GM18505 (cell line): ENCODE measurements at regions not wholly inside any gene's neighbourhood (a gene's known extent, or its start where the extent isn't known, plus 50 kb on each side); places are given as distances from the start of the nearest gene placed in this dataset.

Source experiments
- ATAC-seq: cut with Tn5 transposase; IDR thresholded peaks from one replicate; pipeline ENCODE4 v1.9.1; 2021; ENCODE audit not compliant: unreplicated experiment
- POLR2A ChIP-seq: IDR thresholded peaks from 4 replicates; pipeline ENCODE4 v1.6.1; 2011; ENCODE audit warnings: borderline replicate concordance; ENCODE audit not compliant: insufficient read depth, insufficient read length; ENCODE audit errors: extremely low read depth

DNA sequence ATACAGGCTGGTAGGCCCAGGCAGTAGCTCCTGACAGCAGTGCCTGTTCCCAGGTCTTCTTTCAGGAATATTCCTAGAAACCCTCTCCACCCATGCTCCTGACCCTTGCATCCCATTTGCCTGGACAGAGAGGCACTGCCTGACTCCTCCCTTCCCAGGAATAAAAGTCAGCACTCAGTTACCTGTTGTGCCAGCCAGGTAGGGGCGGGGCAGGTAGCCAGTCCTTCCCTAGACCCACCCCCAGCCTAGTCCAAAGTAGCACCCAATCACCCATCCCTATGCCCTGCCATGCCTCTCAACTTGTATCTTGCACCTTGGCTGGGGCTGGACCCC is 129.9 kb downstream of the MRPL14 start:
- ATAC-seq: no peak
- TF ChIP-seq POLR2A: no peak

DNA sequence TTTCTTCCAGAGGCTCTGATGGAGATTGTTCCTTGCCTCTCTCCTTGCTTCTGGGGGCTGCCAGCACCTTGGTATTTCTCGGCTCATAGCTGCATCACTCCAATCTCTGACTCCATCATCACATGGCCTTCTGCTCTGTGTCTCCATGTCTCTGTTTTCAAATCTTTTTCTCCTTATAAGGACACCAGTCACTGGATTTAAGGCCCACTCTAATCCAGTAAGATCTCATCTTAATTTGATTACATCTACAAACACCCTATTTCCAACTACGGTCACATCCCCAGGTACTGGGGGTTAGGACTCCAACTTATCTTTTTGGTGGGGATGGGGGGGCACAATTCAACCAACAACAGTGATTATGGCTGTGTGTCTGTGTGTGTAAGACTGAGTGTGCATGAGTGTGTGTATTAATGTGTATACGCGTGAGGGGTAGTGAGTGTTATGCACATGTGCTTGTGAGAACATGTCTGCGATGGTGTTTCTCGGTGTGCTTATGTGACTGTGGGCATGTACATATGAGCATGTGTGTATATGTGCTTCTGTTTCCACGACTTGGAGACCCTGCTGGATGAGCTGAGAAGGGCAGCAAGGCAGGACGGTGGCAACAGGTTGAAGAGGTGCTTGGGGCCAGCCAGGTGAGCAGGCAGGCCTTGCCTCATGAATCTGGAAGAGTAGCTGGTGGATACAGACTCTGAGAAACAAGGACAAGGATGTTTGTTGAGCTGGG is 130.5 kb downstream of the MRPL14 start:
- ATAC-seq: no peak
- no peak for TF ChIP-seq POLR2A

DNA sequence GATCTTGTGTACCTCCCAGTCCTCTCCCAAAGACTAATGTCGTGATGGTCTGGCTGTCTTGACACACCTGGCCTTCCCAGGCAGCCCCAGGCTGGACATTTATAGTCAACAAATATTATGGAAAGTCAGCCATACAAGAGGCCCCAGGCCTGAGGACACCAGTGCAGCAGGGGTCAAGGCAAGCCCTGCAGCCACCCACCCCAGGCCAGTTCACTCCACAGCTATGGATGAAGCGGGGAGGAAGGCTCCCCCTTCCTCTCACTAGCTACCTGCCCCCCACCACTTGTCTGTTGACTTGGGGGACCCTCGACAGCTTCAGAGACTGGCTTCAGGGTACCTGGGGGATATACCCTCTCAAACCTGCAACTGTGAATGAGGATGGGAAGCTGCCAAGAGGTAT is 132.1 kb downstream of the MRPL14 start:
- ATAC-seq: no peak

DNA sequence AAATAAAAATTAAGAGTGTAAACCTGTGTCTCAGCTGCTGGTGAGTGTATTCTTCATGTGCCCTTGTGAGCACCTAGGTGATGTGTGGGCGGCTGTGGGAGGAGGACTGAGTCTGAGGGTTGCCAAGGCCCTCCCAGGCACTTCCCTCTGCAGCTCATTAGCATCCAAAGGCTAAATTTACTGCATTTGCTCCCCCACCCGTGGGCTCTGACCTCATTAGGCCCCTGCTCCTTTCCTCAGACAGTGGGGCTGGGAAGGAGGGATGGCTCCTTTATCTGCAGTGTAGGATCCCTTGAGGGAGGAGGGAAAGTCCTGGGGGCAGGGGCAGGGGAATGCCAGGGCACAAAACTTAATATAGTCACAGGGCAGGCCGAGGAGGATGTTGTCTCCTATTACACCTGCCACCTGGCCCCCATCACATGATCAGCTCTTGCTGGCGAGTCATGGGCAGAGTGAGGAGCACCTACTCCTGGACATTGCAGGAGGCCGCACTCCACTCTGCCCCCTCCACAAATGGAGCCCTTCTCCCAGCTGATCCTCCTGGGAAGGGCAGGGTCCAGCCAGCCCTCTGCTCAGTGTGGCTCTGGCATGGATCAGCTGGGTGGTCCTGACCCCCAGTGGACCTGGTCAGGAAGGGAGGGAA is 133.2 kb downstream of the MRPL14 start:
- ATAC-seq: no peak
- TF ChIP-seq POLR2A: no peak

More for the DNA sequence above, 132.1 kb downstream of the MRPL14 start:
- no peak for TF ChIP-seq POLR2A

DNA sequence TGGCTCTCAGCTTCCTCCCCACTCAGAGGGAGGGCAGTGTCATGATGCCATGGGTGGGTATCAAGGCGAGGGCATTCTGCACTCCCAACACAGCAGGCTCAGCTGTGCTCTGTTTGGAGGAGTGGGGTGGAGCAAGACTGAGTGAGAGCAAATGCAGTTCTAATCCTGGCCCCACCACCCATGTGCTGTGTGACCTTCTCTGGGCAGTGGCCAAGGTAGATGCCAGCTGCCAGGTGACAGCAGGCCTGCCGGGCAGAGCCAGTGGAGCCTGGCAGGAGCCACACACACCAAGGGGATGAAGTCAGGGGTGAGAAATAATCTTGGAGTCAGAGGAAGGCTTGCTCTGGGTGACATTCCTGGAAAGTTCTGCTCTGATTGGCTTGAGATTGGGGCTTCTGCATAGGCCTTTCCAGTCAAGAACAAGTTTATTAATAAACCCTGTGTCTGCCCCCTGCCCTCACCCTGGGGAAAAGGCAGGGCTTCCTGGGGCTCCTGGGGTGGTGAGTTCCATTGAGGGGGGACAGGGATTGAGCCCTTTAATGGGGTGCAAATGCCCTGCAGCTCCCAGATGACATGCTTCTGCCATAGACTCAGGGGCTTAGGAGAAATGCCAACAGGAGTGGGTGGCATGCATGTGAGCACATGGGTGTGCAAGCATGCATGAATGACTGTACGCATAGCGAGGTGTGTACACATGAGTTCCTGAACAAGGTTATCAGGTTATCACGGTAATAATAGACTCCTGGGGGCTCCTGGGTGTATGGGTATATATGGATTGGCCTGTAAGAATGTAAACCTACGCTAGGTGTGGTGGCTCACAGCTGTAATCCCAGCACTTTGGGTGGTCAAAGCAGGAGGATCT is 134.2 kb downstream of the MRPL14 start:
- TF ChIP-seq POLR2A: no peak
- ATAC-seq: no peak

DNA sequence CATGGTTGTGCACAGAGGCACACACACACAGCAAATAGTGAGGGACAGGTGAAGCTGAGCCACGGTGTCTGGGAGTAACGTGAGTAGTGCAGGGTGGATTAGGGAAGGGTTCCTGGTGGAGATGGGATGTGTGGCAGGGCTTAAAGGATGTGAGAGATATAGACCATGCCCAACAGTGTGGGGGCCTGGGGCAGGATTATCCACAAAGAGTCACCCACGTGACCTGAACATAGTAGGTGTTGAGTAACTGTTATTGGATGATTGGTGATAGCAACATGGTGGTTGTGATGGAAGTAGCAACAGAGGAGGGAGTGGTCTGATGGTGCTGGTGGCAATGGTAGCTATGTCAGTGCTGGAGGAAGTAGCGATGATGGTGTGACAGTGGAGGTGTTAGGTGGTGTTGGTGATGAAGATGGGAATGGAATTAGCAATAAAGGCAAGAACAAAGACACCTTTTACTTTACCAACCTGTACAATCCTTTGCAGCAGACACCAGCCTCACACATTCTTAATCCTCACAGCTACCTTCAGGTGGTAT is 135.1 kb downstream of the MRPL14 start:
- ATAC-seq: no peak
- TF ChIP-seq POLR2A: no peak

DNA sequence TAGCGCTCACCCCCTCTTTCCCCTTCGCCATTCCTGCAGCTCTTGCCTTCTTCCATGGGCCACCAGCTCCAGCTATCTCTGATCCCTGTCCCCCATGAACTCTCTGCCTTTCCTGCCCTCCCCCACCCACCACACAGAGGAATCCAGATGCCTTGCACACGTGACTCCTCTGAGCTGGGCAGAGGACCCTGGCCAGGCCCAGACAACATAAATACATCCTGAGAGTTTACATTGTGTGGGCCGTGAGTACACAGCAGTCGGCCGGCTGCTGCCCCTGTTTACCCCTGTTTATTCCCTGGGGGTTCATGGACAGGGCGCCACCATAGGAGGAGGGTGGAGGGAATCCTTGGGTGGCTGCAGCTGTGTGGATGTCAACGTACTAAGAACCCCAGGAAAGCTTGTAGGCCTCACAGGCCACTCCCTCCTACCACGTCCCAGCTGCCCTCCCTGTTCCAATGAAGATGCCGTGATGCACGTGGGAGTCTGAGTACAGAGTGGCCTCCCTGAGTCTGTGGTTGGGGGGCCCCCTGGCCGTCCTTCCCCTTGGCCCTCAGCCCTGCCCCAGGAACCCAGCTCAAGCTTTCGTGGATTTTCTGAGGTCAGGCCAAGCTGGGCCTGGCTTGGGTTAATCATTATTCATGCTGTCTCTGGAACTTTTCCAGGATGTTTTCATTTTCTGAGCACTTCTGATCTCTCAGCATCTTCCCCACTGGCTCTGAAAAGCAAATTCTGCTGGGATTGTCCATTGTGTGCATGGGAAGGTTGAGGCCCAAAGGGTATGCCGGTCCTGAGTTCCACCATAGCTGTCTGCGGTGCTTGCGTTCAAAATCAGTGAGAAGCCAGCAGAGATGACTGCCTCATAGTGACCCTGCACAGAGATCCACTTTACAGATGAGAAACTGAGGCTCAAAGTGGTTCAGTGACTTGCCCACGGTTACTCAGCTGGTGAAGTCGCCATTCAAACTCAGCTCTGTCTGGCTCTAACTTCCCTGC is 136.3 kb downstream of the MRPL14 start:
- TF ChIP-seq POLR2A: no peak
- no peak for ATAC-seq

DNA sequence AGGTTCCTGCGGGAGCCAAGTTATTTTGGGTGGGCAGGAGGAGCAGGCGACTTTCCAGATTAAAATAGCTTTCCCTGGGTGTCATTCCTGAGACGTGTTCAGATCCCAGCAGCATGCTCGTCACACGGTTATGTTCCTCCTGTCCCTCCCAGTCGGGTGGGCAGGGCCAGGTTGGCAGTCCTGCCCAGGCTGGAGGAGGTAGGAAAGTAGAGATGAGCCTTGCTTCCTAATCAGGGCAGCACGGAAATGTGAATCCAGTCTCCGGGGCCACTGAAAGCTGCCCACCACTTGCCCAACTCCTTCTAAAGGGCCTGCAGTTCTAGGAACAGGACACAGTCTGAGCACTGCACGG is 137.0 kb downstream of the MRPL14 start:
- no peak for TF ChIP-seq POLR2A
- ATAC-seq: no peak

DNA sequence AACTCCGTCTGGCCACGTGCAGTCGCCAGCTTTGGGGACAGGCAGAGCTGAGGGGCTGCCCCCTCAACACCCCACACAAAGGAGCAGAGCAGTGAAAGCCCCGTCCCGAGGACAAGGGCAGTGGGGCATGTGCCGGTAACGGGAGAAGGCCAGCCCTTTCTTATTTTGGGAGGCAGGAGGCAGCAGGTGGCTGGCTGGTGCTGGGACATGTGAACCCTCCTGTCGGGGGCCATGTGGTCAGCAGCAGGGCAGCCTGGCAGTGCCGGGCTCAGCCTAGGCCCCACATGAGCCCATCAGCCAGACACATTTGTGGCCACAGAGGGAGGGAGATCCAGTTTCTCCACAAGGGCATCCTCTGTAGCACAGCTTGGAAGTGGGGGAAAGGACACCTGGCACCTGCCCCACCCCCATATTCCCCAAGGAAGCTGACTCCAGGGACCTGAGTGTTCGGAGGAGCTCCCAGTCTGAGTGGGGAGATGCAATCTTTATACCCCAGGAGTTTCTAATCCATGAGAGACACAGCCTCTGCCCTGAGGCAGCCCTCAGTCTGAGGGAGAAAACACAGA is 137.6 kb downstream of the MRPL14 start:
- TF ChIP-seq POLR2A: no peak

DNA sequence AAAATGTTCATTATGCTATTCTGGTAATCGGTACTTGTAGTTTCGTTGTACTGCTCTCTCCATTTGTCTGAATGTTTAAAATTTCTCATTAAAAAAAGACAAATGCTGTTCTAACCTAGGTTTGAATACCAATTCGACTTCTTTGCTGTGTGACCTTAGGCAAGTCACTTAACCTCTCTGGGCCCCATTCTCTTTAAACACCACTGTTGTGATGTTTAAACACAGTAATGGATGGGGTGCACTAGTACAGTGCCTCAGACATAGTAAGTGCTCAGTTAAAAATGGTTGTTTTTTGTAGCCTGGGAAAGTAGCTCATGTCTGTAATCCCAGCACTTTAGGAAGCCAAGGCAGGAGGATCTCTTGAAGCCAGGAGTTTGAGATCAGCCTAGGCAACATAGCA is 138.5 kb downstream of the MRPL14 start:
- ATAC-seq: no peak
- TF ChIP-seq POLR2A: no peak

More for the DNA sequence above, 137.6 kb downstream of the MRPL14 start:
- no peak for ATAC-seq

DNA sequence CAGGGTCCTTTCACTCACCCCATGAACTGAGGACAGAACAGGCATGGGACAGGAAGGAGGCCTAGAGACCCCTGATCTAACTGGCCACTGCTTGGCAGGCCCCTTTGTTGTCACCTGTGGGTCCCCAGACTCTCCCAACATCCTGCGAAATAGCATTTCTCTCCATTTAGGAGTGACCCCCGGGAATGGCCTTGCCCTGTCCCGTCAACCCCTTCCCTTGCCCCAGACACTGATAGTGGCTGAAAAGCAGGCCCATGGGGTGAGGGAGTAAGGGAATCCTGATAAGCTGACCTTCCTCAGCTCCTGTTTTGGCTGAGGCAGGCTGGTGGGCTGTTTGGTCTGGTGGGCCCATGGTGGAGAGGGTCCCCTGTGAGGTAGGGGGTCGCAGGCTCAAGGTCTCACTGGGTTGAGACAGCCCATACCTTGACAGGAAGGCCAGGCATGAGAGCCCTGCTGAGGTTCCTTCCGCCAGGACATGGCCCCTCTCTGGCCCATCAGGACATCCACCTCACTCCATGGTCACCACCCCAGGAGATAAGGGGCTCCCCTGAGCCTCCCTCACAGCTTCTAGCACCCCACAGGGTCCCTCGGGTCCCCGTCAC is 139.3 kb downstream of the MRPL14 start:
- no peak for ATAC-seq
- TF ChIP-seq POLR2A: no peak
